Dedifferentiated amniotic fluid mesenchymal stem cell (primary cell): ENCODE measurements at regions not wholly inside any gene's neighbourhood (a gene's known extent, or its start where the extent isn't known, plus 50 kb on each side); places are given as distances from the start of the nearest gene placed in this dataset.
"Not testable (repeated sequence)": the region's sequence is repeated elsewhere in the genome, so short reads cannot be mapped to it uniquely, and the experiment has no call there.

Experiments used
- DNase-seq: peaks from one replicate; pipeline ENCODE4 v3.0.0-alpha.2; 2016; ENCODE audit errors: extremely low spot score

DNA sequence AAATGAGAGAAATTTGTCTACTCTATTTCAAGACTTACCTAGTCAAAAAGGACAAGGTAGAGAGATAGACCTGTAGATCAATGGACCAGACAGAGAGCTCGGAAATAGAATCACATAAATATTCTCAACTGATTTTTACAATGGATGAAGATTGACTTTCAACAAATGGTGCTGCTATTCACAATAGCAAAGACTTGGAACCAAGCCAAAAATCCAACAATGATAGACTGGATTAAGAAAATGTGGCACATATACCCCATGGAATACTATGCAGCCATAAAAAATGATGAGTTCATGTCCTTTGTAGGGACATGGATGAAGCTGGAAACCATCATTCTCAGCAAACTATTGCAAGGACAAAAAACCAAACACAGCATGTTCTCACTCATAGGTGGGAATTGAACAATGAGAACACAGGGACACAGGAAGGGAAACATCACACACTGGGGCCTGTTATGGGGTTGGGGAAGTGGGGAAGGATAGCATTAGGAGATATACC lies 1128.2 kb downstream of the UQCRFS1 start:
- not testable (repeated sequence) for DNase-seq

DNA sequence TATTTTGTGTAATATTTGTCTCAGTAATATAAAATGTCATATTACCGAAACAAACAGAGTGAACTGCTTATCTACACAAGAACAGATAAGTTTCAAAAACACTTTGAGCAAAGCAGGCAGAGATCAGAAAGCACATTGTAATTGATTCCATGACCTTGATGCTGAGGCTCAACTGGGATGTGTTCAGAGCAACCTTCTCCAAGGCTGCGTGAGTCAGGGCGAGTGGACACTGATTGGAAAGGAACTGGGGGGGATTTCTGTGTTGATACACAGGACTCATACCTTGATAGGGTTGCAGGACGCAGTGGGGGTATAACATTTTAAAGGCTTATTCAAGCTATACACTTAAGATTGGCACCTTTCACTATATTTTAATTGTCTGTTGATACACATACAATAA lies 1136.3 kb downstream of the UQCRFS1 start:
- DNase-seq: no peak

DNA sequence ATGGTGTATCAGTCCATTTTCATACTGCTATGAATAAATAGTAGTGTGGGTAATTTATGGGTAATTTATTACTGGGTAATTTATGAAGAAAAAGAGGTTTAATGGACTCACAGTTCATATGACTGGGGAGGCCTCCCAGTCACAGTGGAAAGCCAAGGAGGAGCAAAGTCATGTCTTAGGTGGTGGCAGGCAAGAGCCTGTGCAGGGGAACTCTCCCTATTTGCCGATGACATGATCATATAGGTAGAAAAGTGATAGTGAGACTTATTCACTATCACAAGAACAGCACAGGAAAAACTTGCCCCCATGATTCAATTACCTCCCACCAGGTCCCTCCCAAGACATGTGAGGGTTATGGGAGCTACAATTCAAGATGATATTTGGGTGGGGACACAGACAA lies 1137.7 kb downstream of the UQCRFS1 start:
- no peak for DNase-seq

DNA sequence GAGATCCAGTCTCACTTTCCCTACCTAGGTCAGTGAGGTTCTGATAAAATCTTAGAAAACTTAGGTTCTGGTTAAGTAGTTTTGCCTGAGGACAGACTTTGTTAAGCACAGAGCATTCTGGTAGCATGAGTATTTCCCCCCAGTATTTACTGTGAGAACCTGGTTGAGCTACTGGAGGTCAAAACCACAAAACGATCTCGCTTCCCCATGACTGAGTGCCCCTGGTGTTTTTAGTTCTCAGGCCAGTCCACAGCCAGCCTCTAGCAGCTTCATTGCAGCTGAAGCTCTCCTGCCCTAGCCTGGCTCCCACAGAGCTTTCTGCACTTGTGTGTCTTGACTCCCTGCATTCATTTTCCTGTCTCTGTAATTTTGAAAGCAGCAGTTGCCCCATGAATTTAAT lies 1138.2 kb downstream of the UQCRFS1 start:
- DNase-seq: no peak

DNA sequence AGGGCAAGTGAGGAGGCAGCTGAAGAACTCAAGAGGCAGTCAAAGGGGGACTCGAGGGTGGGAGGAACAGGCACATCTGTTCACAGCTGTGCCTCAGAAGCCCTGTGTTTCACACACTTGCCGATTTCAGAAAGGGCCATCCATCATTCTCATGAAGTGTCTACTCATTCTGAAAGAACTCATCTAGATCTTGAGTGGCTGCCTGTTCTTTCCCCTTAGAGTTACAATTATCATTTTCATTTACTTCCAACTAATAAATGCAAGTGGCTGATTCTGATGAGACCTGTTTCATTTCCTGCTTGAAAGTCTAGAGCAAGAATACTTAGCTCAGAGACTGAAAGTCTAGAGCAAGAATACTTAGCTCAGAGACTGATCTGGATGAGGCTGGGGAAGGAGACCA lies 1145.1 kb downstream of the UQCRFS1 start:
- no peak for DNase-seq

DNA sequence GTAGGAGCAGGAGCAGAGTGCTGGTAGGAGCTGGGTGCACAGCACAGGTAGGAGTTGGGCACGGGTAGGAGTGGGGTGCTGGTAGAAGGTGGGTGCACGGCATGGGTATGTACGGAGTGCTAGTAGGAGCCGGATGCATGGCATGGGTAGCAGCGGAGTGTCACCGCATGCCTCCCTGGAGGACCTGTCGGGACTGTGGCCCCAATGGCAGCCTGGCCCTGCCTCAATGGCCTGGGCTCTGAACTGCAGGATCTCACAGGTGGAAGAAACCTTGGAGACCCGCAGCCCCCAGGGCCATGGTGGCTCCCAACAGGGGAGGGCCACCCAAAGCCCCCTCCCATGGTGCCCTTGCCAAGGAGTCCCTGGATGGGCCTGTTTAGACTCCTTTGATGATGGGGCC lies 1146.0 kb downstream of the UQCRFS1 start:
- DNase-seq: no peak

DNA sequence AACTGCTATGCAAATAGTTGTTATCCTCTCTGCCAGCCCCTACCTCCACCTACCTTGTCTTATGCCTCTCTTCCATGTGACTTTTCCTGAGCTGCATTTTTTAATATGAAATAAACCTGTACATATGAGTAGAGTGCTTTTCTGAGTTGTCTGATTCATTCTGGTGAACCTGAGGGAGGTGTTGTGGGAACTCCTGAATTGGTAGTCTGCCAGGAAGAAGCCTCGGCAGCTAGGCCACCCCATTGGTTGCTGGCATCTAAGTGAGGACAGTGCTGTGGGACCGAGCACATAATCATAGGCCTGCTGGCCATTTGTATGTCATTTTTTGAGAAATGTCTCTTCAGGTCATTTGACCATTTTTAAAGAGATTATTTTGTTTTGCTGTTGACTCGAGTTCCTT lies 1146.8 kb downstream of the UQCRFS1 start:
- no peak for DNase-seq

DNA sequence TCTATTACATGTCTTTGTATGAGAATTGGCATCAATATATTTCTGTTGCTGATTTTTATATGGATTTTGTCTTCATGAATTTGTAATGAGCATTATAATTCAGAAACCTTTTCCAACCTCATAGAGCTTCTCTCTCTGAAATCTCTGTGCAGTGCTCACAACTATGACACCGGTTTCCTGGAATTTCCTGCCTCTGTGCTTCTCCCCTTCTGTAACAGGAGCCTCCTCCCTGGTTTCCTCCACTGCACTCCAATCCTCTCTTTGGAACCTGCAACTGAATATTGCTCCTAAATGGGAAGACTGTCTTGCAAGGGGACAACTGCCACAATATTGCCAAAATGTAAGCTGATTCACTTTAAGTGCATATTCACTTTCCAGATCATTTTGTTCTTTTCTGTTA lies 1147.9 kb downstream of the UQCRFS1 start:
- DNase-seq: no peak

DNA sequence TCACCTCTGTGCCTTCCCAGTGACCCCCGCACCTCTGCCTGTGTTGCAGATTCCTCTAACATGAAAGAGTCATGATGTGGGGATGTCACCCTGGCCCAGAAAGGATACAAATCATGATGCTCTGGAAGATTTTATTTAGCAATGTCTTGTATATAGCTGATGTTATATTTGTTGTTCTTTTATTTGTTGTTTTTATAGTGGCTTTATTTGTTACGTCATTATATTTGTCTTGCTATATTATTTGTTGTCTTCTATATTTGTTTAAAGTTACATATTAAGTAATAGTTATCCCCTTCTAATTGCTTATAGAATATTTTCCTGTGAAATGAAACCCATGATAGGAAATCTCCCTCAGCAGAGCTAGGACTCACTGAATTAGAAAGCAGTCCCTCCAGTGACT lies 1149.2 kb downstream of the UQCRFS1 start:
- no peak for DNase-seq

DNA sequence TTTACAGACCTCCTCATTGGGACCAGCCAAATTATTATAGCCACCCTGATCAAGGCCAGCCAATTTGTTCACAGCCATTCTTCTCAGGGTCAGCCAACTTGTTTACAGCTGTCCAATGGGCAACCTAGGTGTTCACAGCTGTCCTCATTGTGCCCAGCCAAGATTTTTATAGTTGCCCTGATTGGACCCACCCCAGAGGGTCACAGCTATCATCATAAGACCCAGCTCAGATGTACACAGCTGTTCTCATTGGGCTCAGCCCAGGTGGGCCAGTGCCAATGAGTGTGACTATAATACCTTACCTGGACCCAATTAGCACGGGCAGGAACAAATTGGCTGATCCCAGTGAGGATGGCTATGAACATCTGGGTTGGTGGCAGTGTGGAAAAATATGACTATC lies 1151.8 kb downstream of the UQCRFS1 start:
- DNase-seq: no peak

DNA sequence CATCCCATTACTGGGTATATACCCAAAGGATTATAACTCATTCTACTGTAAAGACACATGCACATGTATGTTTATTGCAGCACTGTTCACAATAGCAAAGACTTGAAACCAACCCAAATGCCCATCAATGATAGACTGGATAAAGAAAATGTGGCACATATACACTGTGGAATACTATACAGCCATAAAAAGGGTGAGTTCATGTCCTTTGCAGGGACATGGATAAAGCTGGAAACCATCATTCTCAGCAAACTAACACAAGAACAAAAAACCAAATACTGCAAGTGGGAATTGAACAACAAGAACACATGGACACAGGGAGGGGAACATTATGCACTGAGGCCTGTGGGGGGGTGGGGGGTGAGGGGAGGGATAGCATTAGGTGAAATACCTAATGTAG lies 1155.9 kb downstream of the UQCRFS1 start:
- not testable (repeated sequence) for DNase-seq

DNA sequence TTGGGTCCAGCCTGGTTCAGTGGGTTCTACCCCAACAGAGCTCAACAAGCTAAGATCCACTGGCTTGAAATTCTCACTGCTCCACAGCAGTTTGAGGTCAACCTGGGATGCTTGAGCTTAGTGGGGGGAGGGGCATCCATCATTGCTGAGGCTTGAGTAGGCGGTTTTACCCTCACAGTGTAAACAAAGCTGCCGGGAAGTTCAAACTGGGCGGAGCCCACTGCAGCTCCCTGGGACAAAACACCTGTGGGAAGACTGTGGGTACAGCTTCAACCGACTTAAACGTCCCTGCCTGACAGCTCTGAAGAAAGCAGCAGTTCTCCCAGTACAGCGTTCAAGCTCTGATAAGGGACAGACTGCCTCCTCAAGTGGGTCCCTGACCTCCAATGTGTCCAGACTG lies 1161.9 kb downstream of the UQCRFS1 start:
- DNase-seq: no peak

DNA sequence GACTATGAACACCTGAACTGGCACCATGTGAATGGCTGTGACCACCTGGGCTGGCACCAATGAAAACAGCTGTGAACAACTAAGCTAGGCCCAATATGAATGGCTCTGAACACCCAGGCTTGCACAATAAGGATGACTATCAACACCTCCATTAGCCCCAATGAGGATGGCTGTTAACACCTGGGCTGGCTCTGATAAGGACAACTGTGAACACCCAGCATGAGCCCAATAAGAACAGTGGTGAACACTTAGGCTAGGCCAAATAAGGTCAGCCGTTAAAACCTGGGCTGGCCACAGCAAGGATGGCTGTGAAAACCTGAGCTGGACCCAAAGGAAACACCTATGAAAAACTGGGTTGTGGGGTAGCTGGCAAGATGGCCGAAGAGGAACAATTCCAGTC lies 1163.1 kb downstream of the UQCRFS1 start:
- DNase-seq: no peak

DNA sequence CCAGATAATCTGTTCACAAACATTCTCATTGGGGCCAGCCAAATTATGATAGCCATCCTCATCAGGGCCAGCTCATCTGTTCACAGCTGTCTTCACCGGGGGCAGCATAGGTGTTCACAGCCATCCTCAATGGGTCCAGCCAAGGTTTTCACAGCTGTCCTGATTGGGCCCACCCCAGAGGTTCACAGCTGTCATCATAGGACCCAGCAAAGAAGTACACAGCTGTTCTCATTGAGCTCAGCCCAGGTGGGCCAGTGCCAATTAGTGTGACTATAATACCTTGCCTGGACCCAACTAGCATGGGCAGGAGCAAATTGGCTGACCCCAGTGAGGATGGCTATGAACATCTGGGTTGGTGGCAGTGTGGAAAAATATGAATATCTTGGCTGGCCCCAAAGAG lies 1166.0 kb downstream of the UQCRFS1 start:
- no peak for DNase-seq

DNA sequence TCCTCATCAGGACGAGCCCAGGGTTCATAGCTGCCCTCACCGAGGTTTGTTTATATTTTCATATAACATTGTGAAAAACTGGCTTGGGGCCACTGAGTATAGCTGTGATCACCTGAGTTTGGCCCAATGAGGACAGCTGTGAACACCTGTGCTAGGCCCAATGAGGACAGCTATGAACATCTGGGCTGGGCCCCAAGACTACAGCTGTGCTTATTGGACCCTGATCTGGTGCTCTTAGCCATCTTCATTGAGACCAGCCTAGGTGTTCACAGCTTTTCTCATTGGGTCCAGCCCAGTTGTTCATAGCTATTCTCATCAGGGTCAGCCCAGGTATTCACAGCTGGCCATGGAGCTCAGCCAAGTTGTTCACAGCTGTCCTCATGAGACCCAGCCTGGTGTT lies 1167.3 kb downstream of the UQCRFS1 start:
- DNase-seq: no peak

DNA sequence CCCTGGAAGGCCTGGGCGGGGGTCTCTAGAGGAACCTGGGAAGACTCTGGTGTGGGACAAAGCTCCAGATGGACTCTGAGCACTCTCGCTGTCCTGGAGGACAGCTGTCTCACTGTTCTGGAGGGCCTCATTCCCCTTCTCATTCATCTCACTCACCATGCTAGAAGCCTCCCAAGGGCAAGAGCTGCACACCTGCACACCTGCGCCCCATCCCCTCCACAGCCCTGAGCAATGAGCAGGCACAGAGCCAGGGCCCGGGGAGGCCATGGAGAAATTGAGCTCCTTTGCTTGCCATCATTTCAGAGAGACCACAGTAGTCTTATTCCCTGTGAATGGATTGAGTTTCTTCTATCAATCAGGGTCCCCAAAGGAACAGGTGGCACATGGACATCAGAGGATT lies 1168.5 kb downstream of the UQCRFS1 start:
- DNase-seq: no peak

DNA sequence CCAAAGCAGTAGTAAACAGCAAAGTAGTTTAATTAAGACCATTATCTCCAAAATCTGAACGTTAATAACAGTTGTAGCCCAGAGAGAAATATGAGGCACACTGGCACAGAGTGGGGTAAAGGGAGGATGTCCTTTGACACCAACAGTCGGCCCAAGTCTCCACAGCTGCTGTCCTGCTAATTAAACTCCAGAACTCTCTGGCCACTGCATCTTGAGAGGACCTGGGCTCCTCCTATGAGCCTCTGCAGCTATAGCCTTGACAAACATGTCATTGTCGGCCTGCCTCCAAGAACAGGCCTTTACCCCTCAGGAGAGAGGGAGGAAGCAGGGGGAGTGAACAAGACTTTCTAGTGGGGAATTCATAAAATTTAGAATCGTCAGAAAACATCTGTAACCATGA lies 1170.4 kb downstream of the UQCRFS1 start:
- no peak for DNase-seq

DNA sequence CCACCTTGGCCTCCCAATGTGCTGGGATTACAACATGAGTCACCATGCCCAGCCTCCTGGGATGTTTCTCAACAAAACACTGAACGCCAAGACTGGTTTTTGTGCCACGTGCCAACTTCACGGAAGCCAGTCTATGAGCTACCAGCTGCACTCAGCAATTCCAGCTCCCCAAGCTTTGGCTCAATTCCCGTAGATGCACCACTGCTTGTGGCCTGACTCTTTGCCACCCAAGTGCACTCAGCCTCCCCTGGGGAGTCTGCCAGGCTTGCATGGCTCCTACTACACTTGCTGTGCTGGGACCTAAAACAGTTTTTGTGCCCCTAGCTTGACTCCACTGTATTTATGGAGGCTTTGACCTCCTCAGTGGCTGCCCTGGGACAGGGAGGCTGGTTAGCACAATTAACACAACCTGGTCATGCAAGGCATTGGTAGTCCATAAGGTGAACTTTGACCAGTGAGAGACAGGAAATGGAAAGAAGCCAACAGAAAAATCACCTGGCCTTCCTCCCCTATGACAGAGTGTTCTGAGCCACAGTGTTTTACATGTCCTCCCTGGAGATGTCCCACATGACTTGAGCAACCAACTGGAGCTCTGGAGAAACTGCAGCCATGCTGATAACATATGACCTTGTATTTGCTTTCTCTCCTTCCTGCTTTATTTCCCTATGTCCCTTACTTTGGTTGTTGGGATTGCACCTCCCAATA lies 1173.1 kb downstream of the UQCRFS1 start:
- DNase-seq: no peak

DNA sequence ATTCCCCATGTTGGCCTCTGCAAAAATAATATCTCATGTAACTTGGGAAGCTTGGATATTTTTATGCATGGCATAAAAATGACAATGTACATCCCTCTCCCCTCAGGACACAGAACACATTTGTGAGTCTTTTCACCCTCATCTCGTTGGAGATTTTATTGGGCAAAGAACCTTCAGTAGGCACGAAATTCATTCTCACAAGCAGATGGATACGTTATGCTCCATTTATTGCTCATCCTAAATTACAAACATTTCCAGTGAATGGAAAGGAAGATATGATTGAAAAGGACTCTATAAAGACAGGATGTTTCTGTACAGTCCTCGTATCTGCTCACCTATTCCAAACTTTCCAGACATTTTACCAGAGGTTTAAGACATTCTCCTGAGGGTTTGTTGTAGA lies 1175.8 kb downstream of the UQCRFS1 start:
- DNase-seq: no peak

DNA sequence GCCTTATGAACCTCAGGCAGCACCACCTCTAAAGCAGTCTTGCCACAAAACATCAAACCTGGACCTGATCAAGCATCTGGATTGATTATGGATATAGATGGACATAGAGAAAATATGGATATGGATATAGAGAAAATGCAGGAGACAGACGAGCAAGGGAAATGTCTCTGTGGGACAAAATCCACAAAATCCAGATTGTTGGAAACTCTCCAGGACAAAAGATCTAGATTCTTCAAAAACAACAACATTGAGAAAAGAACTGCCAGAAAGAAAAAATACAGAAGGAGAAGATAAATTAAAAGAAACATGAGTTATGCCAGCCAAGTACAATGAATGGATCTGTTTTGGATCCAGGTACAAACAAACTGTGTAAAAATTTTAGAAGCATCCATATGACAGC lies 1176.5 kb downstream of the UQCRFS1 start:
- DNase-seq: no peak

DNA sequence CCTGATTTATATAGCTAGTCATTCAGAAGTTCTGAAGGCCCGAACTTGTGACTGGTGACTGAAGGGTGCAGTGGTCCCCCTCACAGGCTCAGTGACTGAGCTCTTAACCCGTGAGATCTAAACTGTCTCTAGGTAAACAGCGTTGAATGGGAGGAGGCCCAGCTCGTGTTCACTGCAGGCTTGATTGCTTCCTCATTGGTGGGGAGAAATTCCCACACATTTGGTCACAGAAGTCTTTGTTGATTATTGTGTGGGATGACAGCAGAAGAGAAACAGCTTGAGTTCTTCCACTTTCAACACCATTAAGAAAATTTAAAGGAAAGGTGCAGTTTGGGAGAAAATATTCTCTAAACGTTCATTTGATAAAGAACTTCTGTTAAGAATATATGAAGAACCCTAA lies 1178.0 kb downstream of the UQCRFS1 start:
- DNase-seq: no peak

DNA sequence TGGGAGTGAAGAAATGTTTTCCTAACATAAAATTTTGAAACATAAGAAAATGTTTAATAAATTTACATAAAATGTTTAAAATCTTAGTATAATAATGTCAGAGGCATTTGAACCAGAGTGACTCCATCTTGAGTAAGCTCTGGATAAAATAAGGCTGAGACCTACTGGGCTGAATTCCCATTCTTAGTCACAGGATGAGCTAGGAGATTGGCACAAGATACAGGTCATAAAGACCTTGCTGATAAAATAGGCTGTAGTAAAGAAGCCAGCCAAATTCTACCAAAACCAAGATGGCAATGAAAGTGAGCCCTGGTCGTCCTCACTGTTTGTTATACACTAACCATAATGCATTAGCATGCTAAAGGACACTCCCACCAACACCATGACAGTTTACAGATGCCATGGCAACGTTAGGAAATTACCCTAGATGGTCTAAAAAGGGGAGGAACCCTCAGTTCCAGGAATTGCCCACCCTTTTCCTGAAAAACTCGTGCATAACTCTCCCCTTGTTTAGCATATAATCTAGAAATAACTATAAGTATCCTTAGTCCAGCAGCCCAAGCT lies 1184.0 kb downstream of the UQCRFS1 start:
- DNase-seq: no peak

DNA sequence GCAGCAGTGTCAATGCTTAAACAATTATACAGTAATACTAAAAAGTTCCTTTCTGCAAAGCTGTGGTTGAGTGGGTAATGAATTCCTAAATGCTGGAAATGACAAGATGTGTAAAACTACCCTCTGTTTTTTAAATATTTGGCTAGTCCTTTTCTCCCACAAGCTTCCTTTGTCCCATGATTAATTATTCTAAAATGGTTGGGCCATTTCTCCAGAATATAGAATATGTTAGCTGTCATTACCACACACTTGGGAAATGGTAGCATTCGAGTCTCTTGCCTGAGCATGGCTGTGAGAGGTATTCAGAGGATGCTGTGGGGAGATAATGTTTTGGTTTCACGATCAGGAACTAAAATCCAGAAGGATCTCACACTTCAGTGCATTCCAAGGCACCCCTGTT lies 1185.8 kb downstream of the UQCRFS1 start:
- no peak for DNase-seq

DNA sequence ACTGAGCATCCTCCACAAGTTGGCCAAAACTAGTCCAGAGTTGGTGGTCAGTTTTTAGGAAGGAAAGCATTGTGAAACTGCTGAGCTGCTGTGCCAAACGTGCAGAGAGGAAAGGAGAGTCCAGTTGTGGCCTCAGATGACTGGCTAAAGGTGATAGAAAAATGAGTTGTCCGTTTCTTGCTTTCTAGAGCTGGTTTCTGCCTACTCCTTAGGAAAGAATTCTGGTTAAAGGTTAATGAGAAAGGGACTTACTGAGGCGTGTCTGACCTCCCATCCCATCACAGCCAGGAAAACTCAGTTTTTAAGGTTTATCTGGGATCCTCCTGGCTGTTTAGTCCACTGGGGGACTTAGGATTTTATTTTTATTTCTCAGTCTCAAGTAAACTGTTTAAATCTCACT lies 1186.3 kb downstream of the UQCRFS1 start:
- no peak for DNase-seq
